ENCODE measurements at regions not wholly inside any gene's neighbourhood (a gene's known extent, or its start where the extent isn't known, plus 50 kb on each side); places are given as distances from the start of the nearest gene placed in this dataset.

DNA sequence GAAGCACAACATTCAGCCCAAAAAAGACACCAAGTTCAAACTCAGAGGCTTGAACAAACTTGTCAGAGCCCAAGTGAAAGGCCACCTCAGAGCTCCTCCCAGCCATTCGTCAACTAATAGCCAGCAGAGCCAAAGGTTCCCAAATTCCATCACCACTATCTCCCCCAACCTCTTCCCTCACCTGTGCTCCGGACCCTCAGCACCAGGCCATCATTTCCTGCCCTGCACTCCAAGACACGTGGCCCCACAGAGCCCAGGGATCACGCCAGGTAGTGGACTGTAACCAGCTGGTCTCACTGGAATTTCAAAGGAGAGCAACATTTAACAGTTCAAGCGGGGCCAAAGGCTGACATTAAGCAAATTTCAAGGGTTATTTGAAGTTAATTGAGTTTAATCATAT is 245.2 kb upstream of the IGF1R start:
- TF ChIP-seq, protein P1, sequence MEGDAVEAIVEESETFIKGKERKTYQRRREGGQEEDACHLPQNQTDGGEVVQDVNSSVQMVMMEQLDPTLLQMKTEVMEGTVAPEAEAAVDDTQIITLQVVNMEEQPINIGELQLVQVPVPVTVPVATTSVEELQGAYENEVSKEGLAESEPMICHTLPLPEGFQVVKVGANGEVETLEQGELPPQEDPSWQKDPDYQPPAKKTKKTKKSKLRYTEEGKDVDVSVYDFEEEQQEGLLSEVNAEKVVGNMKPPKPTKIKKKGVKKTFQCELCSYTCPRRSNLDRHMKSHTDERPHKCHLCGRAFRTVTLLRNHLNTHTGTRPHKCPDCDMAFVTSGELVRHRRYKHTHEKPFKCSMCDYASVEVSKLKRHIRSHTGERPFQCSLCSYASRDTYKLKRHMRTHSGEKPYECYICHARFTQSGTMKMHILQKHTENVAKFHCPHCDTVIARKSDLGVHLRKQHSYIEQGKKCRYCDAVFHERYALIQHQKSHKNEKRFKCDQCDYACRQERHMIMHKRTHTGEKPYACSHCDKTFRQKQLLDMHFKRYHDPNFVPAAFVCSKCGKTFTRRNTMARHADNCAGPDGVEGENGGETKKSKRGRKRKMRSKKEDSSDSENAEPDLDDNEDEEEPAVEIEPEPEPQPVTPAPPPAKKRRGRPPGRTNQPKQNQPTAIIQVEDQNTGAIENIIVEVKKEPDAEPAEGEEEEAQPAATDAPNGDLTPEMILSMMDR (conservative IDR thresholded peaks at IDR 0.05; ENCODE audit: low read length), result no peak
- TF ChIP-seq EZH2phosphoT487 (IDR thresholded peaks at IDR 0.05; ENCODE audit: borderline replicate concordance, low read depth, low read length), result no peak
